ENCODE measurements at regions not wholly inside any gene's neighbourhood (a gene's known extent, or its start where the extent isn't known, plus 50 kb on each side); places are given as distances from the start of the nearest gene placed in this dataset.

DNA sequence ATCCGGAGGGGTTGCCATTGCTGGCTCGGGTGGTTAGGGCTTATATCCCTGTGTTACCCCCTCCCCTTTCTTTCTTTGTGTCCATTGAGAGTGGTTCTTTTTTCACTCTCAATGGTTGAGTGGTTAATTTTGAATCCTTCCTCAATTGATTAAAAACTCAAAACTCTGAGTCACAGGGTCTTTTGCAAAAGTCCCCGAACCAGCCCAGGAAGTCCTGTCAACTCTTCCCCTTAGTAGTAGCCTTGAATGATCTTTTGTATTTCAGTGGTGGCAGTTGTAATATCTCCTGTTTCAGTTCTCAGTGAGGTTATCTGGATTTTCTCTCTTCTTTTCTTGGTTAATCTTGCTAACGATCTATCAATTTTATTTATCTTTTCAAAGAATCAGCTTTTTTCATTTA is 170.0 kb upstream of the GYPA start:
- H3K36me3 ChIP-seq (ENCODE audit: control insufficient read depth in 1 of 2, insufficient read depth in 2 of 2, low read depth in 1 of 2, low read length in 2 of 2) = no peaks in the 10 kb centered on the region
- H3K9ac ChIP-seq (ENCODE audit: low read length) = no peak overlapping the region
- H2AFZ ChIP-seq (ENCODE audit: low read depth, low read length) = no peak overlapping the region
- no peak overlapping the region for H2BK12ac ChIP-seq (ENCODE audit: low read length in 2 of 2)
- H3K14ac ChIP-seq (ENCODE audit: low read length in 2 of 2) = no peak overlapping the region
- no peak overlapping the region for H3K23ac ChIP-seq (ENCODE audit: low read length in 2 of 2)
- peaks cover 19% of the 10 kb centered on the region for H3K9me3 ChIP-seq (ENCODE audit: control insufficient read depth, low read length)
- H2AK5ac ChIP-seq (ENCODE audit: low read length, severe bottlenecking) = no peak overlapping the region
- H3K4me1 ChIP-seq (ENCODE audit: control insufficient read depth, insufficient read depth, low read depth, low read length) = no peaks in the 10 kb centered on the region
- H3K4ac ChIP-seq (ENCODE audit: low read depth in 1 of 2, low read length in 2 of 2) = no peak overlapping the region
- H2BK120ac ChIP-seq (ENCODE audit: low read depth, low read length) = no peak overlapping the region
- no peak overlapping the region for H2BK5ac ChIP-seq (ENCODE audit: low read depth, low read length, poor library complexity, severe bottlenecking)
- H3K27me3 ChIP-seq (ENCODE audit: control insufficient read depth in 1 of 2, insufficient read depth in 1 of 2, low read length in 2 of 2) = no peaks in the 10 kb centered on the region
- no peak overlapping the region for H4K8ac ChIP-seq (ENCODE audit: low read length)
- H4K91ac ChIP-seq (ENCODE audit: low read length) = no peak overlapping the region
- 90% methylated on average over 2 of the region's 4 CpGs for WGBS
- no peak overlapping the region for H3K27ac ChIP-seq (ENCODE audit: low read length, poor library complexity, severe bottlenecking)
- H2BK15ac ChIP-seq (ENCODE audit: low read depth, poor library complexity, severe bottlenecking) = no peak overlapping the region
- H3K79me1 ChIP-seq (replicated peaks; ENCODE audit: low read length, poor library complexity, severe bottlenecking) = no peaks in the 10 kb centered on the region
- no peak for DNase-seq
- no peak overlapping the region for H3K4me3 ChIP-seq (ENCODE audit: insufficient read depth in 1 of 2, low read depth in 1 of 2, low read length in 2 of 2)
- H3K18ac ChIP-seq (ENCODE audit: low read depth in 1 of 2, low read length in 2 of 2) = no peak overlapping the region
- H3K4me2 ChIP-seq (ENCODE audit: low read length, poor library complexity, severe bottlenecking) = no peak overlapping the region

GRCh38 chr4:144313370-144313769 is 172.9 kb upstream of the GYPA start:
- Histone ChIP-seq H4K8ac (ENCODE audit: low read length) (no peak overlapping the region), H2BK15ac (ENCODE audit: low read depth, poor library complexity, severe bottlenecking) (no peak overlapping the region)

DNA sequence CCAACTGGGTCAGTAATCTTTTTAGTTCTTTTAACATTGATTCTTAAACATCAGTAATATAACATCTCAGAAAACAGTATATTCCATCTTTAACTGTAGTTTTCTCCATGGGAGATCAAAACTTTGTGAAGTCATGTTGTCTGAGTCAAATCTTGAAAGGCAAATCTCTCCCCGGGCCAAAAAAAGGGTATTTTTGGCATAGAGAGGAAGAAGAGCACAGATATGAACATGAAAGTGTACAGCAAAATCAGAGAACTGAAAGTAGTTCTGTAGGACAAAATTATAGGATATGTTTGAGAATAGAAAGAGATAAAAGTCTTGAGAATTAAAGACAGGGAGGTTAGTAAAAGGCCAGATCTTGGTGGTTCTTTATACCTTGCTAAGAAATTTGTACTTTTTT is 176.4 kb upstream of the GYPA start:
- no peak overlapping the region for H2BK120ac ChIP-seq (ENCODE audit: low read depth, low read length)
- H2BK5ac ChIP-seq (ENCODE audit: low read depth, low read length, poor library complexity, severe bottlenecking) = no peak overlapping the region
- no peak overlapping the region for H3K23ac ChIP-seq (ENCODE audit: low read length in 2 of 2)
- H3K18ac ChIP-seq (ENCODE audit: low read depth in 1 of 2, low read length in 2 of 2) = no peak overlapping the region
- H3K9ac ChIP-seq (ENCODE audit: low read length) = no peak overlapping the region
- H2AK5ac ChIP-seq (ENCODE audit: low read length, severe bottlenecking) = no peak overlapping the region
- no peak overlapping the region for H3K4me3 ChIP-seq (ENCODE audit: insufficient read depth in 1 of 2, low read depth in 1 of 2, low read length in 2 of 2)
- no peak overlapping the region for H3K27ac ChIP-seq (ENCODE audit: low read length, poor library complexity, severe bottlenecking)
- no peaks in the 10 kb centered on the region for H3K27me3 ChIP-seq (ENCODE audit: control insufficient read depth in 1 of 2, insufficient read depth in 1 of 2, low read length in 2 of 2)
- H3K79me1 ChIP-seq (replicated peaks; ENCODE audit: low read length, poor library complexity, severe bottlenecking) = no peaks in the 10 kb centered on the region
- H3K4ac ChIP-seq (ENCODE audit: low read depth in 1 of 2, low read length in 2 of 2) = no peak overlapping the region
- no peak for DNase-seq
- no peak overlapping the region for H3K4me2 ChIP-seq (ENCODE audit: low read length, poor library complexity, severe bottlenecking)
- no peak overlapping the region for H4K8ac ChIP-seq (ENCODE audit: low read length)
- H3K9me3 ChIP-seq (ENCODE audit: control insufficient read depth, low read length) = peaks cover 30% of the 10 kb centered on the region
- no peak overlapping the region for H4K91ac ChIP-seq (ENCODE audit: low read length)
- H3K4me1 ChIP-seq (ENCODE audit: control insufficient read depth, insufficient read depth, low read depth, low read length) = no peaks in the 10 kb centered on the region
- 76% methylated on average over 1 of the region's 1 CpG for WGBS
- H2BK12ac ChIP-seq (ENCODE audit: low read length in 2 of 2) = no peak overlapping the region
- no peak overlapping the region for H3K14ac ChIP-seq (ENCODE audit: low read length in 2 of 2)
- H2AFZ ChIP-seq (ENCODE audit: low read depth, low read length) = no peak overlapping the region
- no peak overlapping the region for H2BK15ac ChIP-seq (ENCODE audit: low read depth, poor library complexity, severe bottlenecking)
- H3K36me3 ChIP-seq (ENCODE audit: control insufficient read depth in 1 of 2, insufficient read depth in 2 of 2, low read depth in 1 of 2, low read length in 2 of 2) = no peaks in the 10 kb centered on the region

More at GRCh38 chr4:144313370-144313769, 172.9 kb upstream of the GYPA start:
- H2BK5ac ChIP-seq (ENCODE audit: low read depth, low read length, poor library complexity, severe bottlenecking) = no peak overlapping the region
- H3K9me3 ChIP-seq (ENCODE audit: control insufficient read depth, low read length) = peaks cover 32% of the 10 kb centered on the region
- H3K4me2 ChIP-seq (ENCODE audit: low read length, poor library complexity, severe bottlenecking) = no peak overlapping the region
- H3K14ac ChIP-seq (ENCODE audit: low read length in 2 of 2) = no peak overlapping the region
- H3K23ac ChIP-seq (ENCODE audit: low read length in 2 of 2) = no peak overlapping the region
- no peak overlapping the region for H3K9ac ChIP-seq (ENCODE audit: low read length)
- no peak for DNase-seq
- no peak overlapping the region for H2AFZ ChIP-seq (ENCODE audit: low read depth, low read length)
- H2BK120ac ChIP-seq (ENCODE audit: low read depth, low read length) = no peak overlapping the region
- no peak overlapping the region for H2AK5ac ChIP-seq (ENCODE audit: low read length, severe bottlenecking)
- H3K4ac ChIP-seq (ENCODE audit: low read depth in 1 of 2, low read length in 2 of 2) = no peak overlapping the region
- H3K79me1 ChIP-seq (replicated peaks; ENCODE audit: low read length, poor library complexity, severe bottlenecking) = no peaks in the 10 kb centered on the region
- no peak overlapping the region for H3K4me3 ChIP-seq (ENCODE audit: insufficient read depth in 1 of 2, low read depth in 1 of 2, low read length in 2 of 2)
- no peak overlapping the region for H3K27ac ChIP-seq (ENCODE audit: low read length, poor library complexity, severe bottlenecking)
- H2BK12ac ChIP-seq (ENCODE audit: low read length in 2 of 2) = no peak overlapping the region
- no peaks in the 10 kb centered on the region for H3K4me1 ChIP-seq (ENCODE audit: control insufficient read depth, insufficient read depth, low read depth, low read length)
- H3K27me3 ChIP-seq (ENCODE audit: control insufficient read depth in 1 of 2, insufficient read depth in 1 of 2, low read length in 2 of 2) = no peaks in the 10 kb centered on the region
- no peaks in the 10 kb centered on the region for H3K36me3 ChIP-seq (ENCODE audit: control insufficient read depth in 1 of 2, insufficient read depth in 2 of 2, low read depth in 1 of 2, low read length in 2 of 2)
- H4K91ac ChIP-seq (ENCODE audit: low read length) = no peak overlapping the region
- no peak overlapping the region for H3K18ac ChIP-seq (ENCODE audit: low read depth in 1 of 2, low read length in 2 of 2)

DNA sequence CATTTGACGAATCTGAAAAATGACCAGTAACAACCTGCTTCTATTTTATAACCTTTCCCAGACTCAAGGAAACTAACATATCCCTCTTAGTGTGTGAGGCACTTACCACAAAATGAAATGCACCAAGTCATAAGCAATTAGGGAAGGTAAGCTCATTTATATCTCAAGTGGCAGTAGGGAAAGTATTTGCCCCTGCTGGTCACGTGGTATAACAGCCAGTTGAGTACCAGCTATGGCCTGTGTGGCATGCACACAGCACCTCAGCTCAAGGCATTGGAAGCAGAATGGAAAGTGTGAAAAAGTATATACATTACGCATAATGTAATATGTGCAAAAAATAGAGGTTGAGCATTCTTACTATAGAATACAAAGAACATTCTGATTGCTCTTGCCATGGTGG is 178.3 kb upstream of the GYPA start:
- Histone ChIP-seq H3K14ac (ENCODE audit: low read length in 2 of 2) (no peak overlapping the region), H3K4me1 (ENCODE audit: control insufficient read depth, insufficient read depth, low read depth, low read length) (no peaks in the 10 kb centered on the region), H2BK120ac (ENCODE audit: low read depth, low read length) (no peak overlapping the region), H3K4me3 (ENCODE audit: insufficient read depth in 1 of 2, low read depth in 1 of 2, low read length in 2 of 2) (no peak overlapping the region), H2AK5ac (ENCODE audit: low read length, severe bottlenecking) (no peak overlapping the region), H2BK15ac (ENCODE audit: low read depth, poor library complexity, severe bottlenecking) (no peak overlapping the region), H2BK5ac (ENCODE audit: low read depth, low read length, poor library complexity, severe bottlenecking) (no peak overlapping the region), H2BK12ac (ENCODE audit: low read length in 2 of 2) (no peak overlapping the region), H3K23ac (ENCODE audit: low read length in 2 of 2) (no peak overlapping the region), H3K4ac (ENCODE audit: low read depth in 1 of 2, low read length in 2 of 2) (no peak overlapping the region), H3K18ac (ENCODE audit: low read depth in 1 of 2, low read length in 2 of 2) (no peak overlapping the region), H3K9ac (ENCODE audit: low read length) (no peak overlapping the region), H4K8ac (ENCODE audit: low read length) (no peak overlapping the region), H4K91ac (ENCODE audit: low read length) (no peak overlapping the region), H3K27me3 (ENCODE audit: control insufficient read depth in 1 of 2, insufficient read depth in 1 of 2, low read length in 2 of 2) (no peaks in the 10 kb centered on the region), H2AFZ (ENCODE audit: low read depth, low read length) (no peak overlapping the region), H3K27ac (ENCODE audit: low read length, poor library complexity, severe bottlenecking) (no peak overlapping the region), H3K36me3 (ENCODE audit: control insufficient read depth in 1 of 2, insufficient read depth in 2 of 2, low read depth in 1 of 2, low read length in 2 of 2) (no peaks in the 10 kb centered on the region), H3K4me2 (ENCODE audit: low read length, poor library complexity, severe bottlenecking) (no peak overlapping the region), H3K79me1 (replicated peaks; ENCODE audit: low read length, poor library complexity, severe bottlenecking) (no peaks in the 10 kb centered on the region), H3K9me3 (ENCODE audit: control insufficient read depth, low read length) (peaks cover 26% of the 10 kb centered on the region)
- WGBS = 42% methylated on average over 2 of the region's 3 CpGs
- no peak for DNase-seq

Measured in mesenchymal stem cell (in vitro differentiated cells and primary cell).